Left lung (tissue), 4 donors: ENCODE measurements at regions not wholly inside any gene's neighbourhood (a gene's known extent, or its start where the extent isn't known, plus 50 kb on each side); places are given as distances from the start of the nearest gene placed in this dataset.
A peak's percentile ranks its signal among the peaks of the same experiment; 100 is the strongest.

Experiments
- ATAC-seq: fragments of 200-7000 bp; cut with Tn5 transposase; one replicate; pipeline ENCODE4 v1.9.1; 2020; ENCODE audit warnings: moderate library complexity
- DNase-seq, 4 donors: peaks; one replicate each; pipeline ENCODE4 v3.0.0-alpha.2; 2013 to 2020
- H3K27ac ChIP-seq, 2 donors: fragments of 200-600 bp; sonication (generic) in 1 of 2; one replicate each; pipeline versions ENCODE4 v1.5.0 to v1.8.0; 2020 to 2021
- H3K27me3 ChIP-seq, 2 donors: fragments of 200-600 bp; sonication (generic) in 1 of 2; one replicate each; pipeline versions ENCODE4 v1.5.0 to v1.8.0; 2020 to 2021
- H3K36me3 ChIP-seq, 2 donors: fragments of 200-600 bp; sonication (generic) in 1 of 2; one replicate each; pipeline versions ENCODE4 v1.5.0 to v1.8.0; 2020 to 2021
- H3K4me1 ChIP-seq, 2 donors: fragments of 200-600 bp; one replicate each; pipeline ENCODE4 v1.8.0; 2021
- H3K4me3 ChIP-seq, 2 donors: fragments of 200-600 bp; sonication (generic) in 1 of 2; one replicate each; pipeline versions ENCODE4 v1.5.0 to v1.8.0; 2020 to 2021; ENCODE audit warnings: mild to moderate bottlenecking in 1 of 2
- H3K9me3 ChIP-seq, 2 donors: fragments of 200-600 bp; sonication (generic) in 1 of 2; one replicate each; pipeline versions ENCODE4 v1.5.0 to v1.8.0; 2020 to 2021
- intact Hi-C, 2 donors: fragments of 100-400 bp; cut with DNase I; formaldehyde crosslinking; loops; one replicate each; pipeline versions ENCODE4 v1.11.2 to v1.14.2; 2022
- TF ChIP-seq, protein P1 (sequence below), 2 donors: fragments of 200-600 bp; sonication (generic) in 1 of 2; IDR thresholded peaks; one replicate each; pipeline versions ENCODE4 v1.5.0 to v1.8.0; 2021; ENCODE audit warnings: antibody characterized with exemption in 2 of 2
- donor health status: DM: no; HTN: yes; CAD: no.
- donor health status: DM: no; HTN: no; CAD: no.

DNA sequence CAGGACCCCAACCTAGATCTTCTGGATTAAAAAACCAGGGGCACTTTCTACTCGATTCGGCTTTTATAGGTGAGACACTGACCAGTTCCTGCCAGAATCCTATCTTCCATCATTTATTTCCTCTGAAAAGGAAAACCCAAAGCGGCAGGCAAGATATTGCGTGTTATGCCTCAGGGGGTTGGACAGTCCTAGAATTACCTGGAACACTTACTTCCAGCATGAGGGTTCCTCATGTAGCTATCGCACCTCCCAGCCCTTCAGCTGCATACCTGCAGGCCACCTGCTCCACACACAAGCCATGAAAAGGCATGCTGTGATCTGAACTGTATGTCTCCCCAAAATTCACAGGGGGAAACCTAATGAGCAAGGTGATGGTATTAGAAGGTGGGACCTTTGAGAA, 58.3 kb upstream of the DLG1 start:
- no peak for ATAC-seq
- Histone ChIP-seq H3K27ac (no peak overlapping the region), H3K4me3 (peak overlapping the region in 1 of 2 donors; percentile 4)

DNA sequence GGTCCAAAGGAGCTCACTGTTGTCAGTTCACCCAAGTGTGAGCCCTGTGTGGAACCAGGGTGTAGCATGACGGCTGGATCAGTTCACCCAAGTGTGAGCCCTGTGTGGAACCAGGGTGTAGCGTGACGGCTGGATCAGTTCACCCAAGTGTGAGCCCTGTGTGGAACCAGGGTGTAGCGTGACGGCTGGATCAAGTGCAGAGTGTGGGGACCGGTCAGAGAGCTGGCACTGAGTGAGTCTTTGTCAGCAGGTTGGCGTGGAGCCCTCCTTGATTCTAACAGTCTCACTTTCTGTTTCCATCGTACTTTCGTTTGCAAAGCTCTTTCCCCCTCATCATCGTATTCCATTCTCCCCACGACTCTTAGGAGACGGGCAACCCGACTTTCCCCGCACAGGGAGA, 57.9 kb upstream of the DLG1 start:
- DNase-seq, result no peak
- TF ChIP-seq, protein P1, sequence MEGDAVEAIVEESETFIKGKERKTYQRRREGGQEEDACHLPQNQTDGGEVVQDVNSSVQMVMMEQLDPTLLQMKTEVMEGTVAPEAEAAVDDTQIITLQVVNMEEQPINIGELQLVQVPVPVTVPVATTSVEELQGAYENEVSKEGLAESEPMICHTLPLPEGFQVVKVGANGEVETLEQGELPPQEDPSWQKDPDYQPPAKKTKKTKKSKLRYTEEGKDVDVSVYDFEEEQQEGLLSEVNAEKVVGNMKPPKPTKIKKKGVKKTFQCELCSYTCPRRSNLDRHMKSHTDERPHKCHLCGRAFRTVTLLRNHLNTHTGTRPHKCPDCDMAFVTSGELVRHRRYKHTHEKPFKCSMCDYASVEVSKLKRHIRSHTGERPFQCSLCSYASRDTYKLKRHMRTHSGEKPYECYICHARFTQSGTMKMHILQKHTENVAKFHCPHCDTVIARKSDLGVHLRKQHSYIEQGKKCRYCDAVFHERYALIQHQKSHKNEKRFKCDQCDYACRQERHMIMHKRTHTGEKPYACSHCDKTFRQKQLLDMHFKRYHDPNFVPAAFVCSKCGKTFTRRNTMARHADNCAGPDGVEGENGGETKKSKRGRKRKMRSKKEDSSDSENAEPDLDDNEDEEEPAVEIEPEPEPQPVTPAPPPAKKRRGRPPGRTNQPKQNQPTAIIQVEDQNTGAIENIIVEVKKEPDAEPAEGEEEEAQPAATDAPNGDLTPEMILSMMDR (IDR thresholded peaks at IDR 0.05), result no peak
- no peak overlapping the region for H3K27ac ChIP-seq
- intact Hi-C loops, result no loop called here
- no peaks in the 10 kb centered on the region for H3K36me3 ChIP-seq
- ATAC-seq, result peak; percentile 68
- peak overlapping the region in 1 of 2 donors; percentile 4 for H3K4me3 ChIP-seq
- H3K27me3 ChIP-seq, result no peaks in the 10 kb centered on the region
- H3K4me1 ChIP-seq, result no peaks in the 10 kb centered on the region
- peaks cover 0 to 15% of the 10 kb centered on the region in 2 donors for H3K9me3 ChIP-seq

More for the DNA sequence above, 58.3 kb upstream of the DLG1 start:
- Histone ChIP-seq H3K4me1 (no peaks in the 10 kb centered on the region), H3K27me3 (no peaks in the 10 kb centered on the region), H3K9me3 (peaks cover 0 to 15% of the 10 kb centered on the region in 2 donors), H3K36me3 (no peaks in the 10 kb centered on the region)
- DNase-seq, result no peak
- intact Hi-C loops, result no loop called here
- TF ChIP-seq, protein P1 (IDR thresholded peaks at IDR 0.05), result no peak

DNA sequence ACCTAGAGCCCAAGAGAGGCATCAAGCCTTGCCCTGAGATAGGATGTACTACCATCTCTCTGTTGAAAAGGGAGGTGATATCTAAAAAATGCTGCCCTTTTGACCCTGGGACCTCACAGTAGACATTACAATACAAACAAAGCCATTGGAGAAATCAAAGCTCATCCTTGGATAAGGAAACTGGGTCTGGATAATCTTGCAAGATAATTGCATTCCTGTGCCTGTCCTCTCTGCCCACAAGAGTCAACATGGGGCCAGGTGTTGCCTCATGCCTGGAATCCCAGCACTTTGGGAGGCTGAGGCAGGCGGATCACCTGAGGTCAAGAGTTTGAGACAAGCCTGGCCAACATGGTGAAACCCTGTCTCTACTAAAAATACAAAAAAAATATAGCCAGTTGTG, 57.3 kb upstream of the DLG1 start:
- Histone ChIP-seq H3K4me1 (no peaks in the 10 kb centered on the region), H3K27me3 (no peaks in the 10 kb centered on the region), H3K4me3 (no peak overlapping the region), H3K9me3 (peaks cover 0 to 15% of the 10 kb centered on the region in 2 donors), H3K36me3 (no peaks in the 10 kb centered on the region), H3K27ac (no peak overlapping the region)
- TF ChIP-seq, protein P1 (IDR thresholded peaks at IDR 0.05), result no peak
- DNase-seq, result no peak
- ATAC-seq, result no peak
- intact Hi-C loops, result no loop called here

DNA sequence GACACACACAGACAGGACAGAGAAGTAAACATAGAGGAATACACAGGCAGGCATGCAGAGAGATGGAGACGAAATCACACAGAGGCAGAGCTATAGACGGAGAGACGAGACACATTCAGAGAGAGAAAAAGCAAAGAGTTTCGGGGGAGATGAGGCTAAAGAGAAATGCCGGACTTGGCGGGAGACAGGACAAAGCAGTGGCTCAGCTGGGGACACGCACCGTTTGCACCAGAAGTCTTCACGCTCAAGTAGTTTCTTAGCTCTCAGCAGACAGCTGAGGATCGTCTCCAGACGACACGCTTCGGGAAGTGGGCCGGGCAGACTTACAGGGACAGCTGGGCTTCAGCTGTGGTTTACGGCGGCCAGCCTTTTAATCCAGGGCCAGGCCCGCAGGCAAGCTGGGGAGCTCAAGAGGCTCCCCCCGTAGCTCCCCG, 56.2 kb upstream of the DLG1 start:
- Histone ChIP-seq H3K4me3 (no peak overlapping the region), H3K27me3 (no peaks in the 10 kb centered on the region), H3K9me3 (peaks cover 0 to 4% of the 10 kb centered on the region in 2 donors), H3K27ac (peak overlapping the region in 1 of 2 donors; percentile 65), H3K4me1 (no peaks in the 10 kb centered on the region), H3K36me3 (no peaks in the 10 kb centered on the region)
- TF ChIP-seq, protein P1 (IDR thresholded peaks at IDR 0.05), result no peak
- intact Hi-C loops, result no loop called here
- peak in 3 of 4 donors; percentile 42 to 94 (median 85) for DNase-seq
- ATAC-seq, result peak; percentile 45

DNA sequence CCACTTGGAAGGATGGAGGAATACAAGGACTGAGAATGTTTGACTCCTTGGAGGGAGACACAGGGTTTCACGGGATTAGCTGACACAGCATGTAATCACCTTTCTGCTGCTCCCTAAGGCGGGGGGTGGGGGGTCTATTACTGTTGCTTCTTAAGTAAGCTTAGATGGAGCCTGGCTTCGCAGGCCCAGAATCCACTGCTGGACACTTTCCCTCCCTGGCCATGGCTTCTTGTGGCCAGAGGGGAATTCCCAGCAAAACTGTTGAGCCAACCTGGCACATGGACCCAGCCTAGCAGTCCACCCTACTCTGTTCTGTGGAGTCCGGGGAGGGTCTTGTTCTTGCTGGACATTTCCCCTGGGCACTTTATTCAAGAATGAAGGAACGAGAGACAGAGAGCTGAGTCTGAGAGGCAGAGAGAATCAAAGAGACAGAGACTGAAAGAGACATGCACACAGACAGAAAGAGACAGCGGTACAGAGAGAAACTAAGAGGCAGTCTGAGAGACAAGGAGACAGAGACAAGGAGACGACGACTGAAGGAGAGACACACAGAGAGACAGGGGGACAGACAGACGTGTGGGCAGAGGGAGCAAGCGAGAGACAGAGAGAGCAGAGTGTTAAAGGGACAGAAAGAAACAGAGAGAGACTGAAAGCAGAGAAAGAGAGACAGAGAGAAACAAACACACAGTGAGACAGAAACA, 55.6 kb upstream of the DLG1 start:
- DNase-seq (no peak), ATAC-seq (no peak)
- TF ChIP-seq, protein P1 (IDR thresholded peaks at IDR 0.05), result no peak
- Histone ChIP-seq H3K4me1 (no peaks in the 10 kb centered on the region), H3K27ac (peak overlapping the region in 1 of 2 donors; percentile 65), H3K9me3 (no peaks in the 10 kb centered on the region), H3K27me3 (no peaks in the 10 kb centered on the region), H3K36me3 (no peaks in the 10 kb centered on the region), H3K4me3 (no peak overlapping the region)
- intact Hi-C loops, result no loop called here
